HG02571 (cell line): ENCODE measurements at regions not wholly inside any gene's neighbourhood (a gene's known extent, or its start where the extent isn't known, plus 50 kb on each side); places are given as distances from the start of the nearest gene placed in this dataset.

Experiments
- ATAC-seq: cut with Tn5 transposase; IDR thresholded peaks from one replicate; pipeline ENCODE4 v1.9.1; 2021; ENCODE audit warnings: mild to moderate bottlenecking, moderate library complexity; ENCODE audit not compliant: unreplicated experiment

DNA sequence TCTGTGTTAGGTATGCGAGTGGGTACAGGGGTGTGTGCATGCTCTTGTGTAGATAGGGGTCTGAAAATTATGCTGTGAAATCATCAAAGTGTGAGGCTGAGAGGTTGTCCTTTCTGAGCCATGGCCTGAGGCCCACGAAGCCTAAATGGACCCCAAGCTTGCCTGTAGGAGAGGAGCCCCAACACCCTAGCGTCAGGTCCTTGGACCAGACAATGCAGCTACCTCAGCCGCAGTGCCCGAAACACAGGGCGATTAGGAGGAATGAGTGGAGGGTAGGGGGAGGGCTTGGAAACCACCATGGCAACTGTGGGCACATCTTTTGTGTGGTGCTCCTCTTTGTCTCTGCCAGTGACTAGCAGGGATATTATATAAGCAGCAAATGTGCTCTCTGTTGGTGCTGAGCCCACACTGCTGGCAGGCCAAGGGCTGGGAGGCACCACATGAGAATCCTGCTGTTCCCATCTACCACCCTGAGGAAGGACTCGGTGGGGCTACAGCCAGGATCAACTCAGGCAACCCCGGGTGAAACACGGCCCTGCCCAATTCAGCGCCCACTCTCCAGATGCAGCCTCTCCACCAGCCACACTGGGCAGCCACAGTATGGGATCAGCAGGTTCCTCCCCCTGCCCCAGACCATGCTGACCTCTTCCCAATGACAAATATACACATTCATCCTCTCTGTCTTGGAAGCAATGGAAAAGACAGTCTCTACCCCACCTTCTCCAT is 84.6 kb upstream of the FSTL4 start:
- ATAC-seq, result no peak

DNA sequence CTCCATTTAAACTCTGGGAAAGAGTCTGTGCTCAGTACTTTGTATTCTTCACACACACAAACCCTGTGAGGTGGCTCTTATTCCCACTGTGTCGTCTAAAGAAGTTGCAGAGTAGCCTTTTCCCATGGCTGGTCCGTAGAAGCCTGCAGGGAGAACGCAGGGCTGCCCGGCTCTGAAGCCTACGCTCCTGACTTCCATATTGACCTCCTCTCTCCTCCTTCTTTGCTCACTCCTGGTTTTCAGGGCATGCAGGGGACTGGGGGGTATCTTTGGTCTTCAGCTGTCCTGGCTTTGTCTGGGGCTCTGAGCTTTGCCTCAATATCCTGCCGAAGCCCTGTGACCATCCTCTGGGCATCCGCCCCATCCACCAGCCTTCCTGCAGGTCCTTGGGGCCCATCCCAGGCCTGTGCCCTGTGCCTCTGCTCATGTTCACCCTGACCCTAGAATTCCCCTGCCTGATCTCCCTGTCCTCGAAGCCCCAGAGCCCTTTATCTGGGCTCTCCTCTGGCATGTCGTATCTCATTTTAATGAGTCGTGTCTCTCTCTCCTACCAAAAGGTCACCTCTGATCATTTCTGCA is 83.8 kb upstream of the FSTL4 start:
- ATAC-seq, result no peak

GRCh38 chr5:133694181-133694831 is 82.0 kb upstream of the FSTL4 start:
- no peak for ATAC-seq

DNA sequence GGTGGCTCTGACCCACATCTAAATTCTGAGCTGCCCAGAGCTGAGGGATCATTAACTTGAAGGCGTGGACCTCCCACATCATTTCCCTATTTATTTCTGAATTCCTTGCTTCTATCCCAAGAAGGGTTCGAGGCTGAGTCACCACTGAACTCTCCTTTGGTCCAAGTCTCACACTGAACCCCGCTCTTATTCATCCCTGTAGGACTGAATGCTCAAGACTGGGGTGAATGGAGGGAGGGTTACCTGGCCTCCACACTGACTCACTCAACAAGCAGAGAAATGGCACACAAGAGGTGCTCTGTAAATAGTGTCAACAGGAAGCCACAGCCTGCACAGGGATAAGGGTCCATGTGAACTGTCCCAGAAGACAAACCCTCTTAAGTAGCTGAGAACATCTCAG is 79.1 kb upstream of the FSTL4 start:
- no peak for ATAC-seq

GRCh38 chr5:133690746-133691145 is 78.4 kb upstream of the FSTL4 start:
- no peak for ATAC-seq

DNA sequence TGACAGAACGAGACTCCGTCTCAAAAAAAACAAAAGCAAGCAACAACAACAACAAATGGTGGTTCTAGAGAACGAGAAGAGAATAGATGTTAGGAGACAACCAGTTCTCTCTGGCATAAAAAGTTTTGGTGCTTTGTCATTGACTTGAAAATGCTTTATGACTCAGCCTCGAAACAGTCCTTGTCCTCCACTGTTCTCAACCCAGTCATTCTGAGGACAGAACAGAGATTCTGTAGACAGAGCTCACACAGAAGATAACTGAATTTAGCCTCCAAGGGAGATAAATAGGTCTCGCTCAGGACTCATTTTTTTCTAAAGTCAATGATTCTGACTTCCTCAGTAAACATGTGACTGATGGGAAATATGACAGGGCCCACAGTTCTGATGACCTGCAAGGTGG is 76.0 kb upstream of the FSTL4 start:
- ATAC-seq, result no peak

- no peak for ATAC-seq
Measured at GRCh38 chr5:133687212-133688061, 75.1 kb upstream of the FSTL4 start.

- ATAC-seq, result no peak
Measured at GRCh38 chr5:133686566-133686965, 74.2 kb upstream of the FSTL4 start.

DNA sequence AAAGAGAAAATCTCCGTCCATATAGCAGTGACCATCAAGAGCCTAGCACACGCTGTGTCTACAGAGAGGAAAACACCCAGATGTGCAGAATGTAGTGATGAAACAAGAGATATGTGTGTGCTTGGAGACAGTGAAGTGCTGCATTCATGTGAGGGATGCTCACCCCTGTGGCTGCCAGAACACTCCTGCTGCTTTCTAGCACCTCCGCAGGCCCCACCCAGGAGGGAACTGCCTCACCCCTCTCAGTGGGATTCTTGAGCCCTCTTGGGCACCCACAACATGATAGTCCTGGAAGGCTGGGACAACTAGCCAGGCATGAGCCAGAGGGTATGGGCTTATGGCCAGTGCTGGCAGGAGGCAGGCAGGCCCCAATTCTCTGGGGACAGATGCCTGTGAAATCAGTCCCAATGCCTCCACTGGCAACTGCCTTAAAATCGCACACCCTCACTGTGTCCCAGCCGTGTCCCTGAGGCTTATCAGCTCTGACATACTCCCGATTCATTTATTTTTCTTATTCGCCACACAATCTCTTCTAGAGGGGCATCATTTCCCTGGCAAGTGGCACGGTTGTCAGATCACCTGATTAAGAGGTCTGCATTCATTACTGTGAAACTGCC is 73.2 kb upstream of the FSTL4 start:
- ATAC-seq, result no peak

DNA sequence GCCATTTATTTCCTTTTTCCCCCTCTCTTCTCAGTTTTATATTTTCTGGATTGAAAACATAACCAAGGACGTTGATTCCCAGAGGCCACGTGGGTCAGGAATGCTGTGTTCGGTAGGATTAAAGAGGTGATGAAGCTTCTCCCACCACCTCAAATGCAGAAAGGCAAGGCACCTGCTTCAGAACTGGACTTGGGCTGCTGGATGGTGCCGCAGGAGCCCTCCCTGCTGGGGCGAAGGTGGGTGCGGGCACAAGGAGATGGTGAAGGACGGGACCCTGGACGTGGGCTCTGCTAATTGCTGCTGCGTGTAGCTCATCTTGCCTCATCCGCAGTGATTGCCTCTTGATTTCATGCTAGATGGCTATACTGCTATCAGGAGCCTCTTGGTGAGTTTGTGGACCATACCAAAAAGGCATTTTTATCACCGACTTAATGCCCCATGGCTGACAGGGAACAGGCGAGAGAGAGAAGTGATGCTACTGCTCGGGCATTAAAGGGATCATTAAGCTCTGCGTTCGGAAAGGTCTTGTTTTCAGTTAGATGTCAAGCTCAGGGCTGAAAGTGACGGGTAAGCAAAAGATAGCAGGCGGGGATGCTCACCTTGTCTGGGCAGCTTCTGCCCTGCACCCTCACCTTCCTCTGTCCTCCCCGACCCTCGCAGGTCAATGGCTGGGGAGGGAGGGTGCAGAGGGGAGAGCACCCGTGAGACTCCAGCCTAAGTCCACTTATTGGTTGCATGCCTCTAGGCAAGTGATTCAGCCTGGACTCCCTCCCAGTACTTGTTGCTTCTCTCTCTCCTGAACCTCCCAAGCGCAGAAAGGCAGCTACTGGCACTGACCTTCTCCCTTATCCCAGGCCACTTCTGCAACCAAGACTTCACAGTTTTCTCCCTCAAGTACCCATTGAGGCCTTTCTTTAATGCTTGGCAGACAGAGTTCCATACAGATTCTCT is 71.6 kb upstream of the FSTL4 start:
- no peak for ATAC-seq

GRCh38 chr5:133682451-133682850 is 70.1 kb upstream of the FSTL4 start:
- ATAC-seq, result no peak

GRCh38 chr5:133681896-133682295 is 69.6 kb upstream of the FSTL4 start:
- no peak for ATAC-seq

DNA sequence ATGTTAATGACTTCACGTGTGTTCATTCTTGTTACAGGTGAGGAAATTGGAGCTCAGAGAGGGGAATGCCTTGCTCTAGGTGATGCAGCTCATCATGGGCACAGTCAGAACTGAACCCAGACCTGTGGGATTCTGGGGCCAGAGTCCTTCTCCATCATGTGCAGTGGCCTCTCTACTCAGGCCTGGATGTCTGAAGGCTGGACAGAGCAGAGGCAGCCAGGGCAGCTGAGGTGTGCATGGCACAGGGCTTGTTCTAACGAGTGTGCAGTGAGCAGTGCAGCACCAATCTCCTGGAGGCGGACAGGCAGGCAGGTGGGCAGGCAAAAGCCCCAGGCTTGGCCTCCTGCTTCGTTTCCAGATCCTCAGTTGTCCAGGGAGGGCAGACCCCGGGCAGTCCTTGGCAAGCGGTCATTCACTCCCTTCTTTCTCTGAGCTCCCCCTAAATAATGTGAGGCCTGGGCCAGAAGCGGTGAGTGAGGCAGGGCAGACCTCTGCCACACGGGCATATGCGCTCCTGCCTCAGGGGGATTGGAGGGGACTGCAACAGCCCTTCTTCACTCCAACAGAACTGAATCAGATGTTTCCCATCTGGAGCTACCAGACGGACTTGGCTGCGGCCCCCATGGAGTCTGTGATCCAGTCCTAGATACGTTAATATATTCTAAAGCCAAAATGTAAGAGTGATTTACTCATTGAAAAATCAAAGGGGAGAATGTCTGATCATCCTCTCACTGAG is 68.7 kb upstream of the FSTL4 start:
- no peak for ATAC-seq

GRCh38 chr5:133679534-133679933 is 67.2 kb upstream of the FSTL4 start:
- no peak for ATAC-seq

DNA sequence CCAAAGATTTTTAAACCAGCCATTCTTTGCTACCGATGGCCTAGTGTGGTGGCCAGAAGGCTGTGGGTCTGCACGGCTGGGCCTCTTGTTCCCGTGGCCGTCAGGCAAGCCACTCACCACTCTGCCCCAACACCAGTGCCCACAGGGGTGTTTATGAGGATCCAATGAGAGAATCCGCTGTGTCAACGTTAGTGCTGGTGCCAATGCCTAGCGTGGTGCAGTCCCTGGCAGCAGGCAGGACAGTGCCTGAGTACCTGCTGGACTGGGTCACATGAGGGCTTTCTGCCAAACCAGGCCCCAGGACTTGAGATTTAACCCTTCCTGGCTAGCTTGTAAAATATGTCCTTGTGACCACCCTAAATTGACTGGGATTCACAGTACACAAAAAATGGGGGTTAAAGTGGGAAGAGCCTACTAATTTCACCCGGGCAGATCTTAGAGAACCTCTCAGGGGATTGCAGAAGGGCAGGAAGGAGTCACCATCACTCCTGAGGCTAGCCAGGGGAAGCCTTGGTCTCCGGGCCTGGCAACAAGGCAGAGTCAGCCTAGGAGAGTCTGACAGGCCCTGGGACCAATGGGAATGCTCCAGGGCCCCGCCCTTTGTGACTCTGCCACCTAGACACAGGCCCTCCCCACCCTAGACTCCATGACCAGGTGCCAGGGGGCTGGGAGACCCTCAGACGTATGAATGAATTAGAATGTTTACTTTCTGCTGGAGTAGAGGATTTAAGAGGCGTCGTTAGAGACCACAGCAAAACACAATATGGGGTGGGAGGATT is 63.2 kb upstream of the FSTL4 start:
- no peak for ATAC-seq

- ATAC-seq, result no peak
Measured at GRCh38 chr5:133670336-133670735, 58.0 kb upstream of the FSTL4 start.

GRCh38 chr5:133669472-133669871 is 57.1 kb upstream of the FSTL4 start:
- no peak for ATAC-seq

GRCh38 chr5:133668458-133668857 is 56.1 kb upstream of the FSTL4 start:
- ATAC-seq, result no peak
